B cell (primary cell): ENCODE measurements at regions not wholly inside any gene's neighbourhood (a gene's known extent, or its start where the extent isn't known, plus 50 kb on each side); places are given as distances from the start of the nearest gene placed in this dataset.

Source experiments
- ATAC-seq: fragments of 200-7000 bp; cut with Tn5 transposase; one replicate; pipeline ENCODE4 v1.10.0; 2021; ENCODE audit warnings: low read depth, mild to moderate bottlenecking, moderate number of reproducible peaks, moderate library complexity
- CTCF ChIA-PET: fragments of 350-600 bp; sonication (Branson Sonifier 250); formaldehyde crosslinking; loops from one replicate; lab custom pipeline; 2021; ENCODE audit warnings: antibody characterized with exemption, inconsistent platforms; lab: Charles Lee
- POLR2A ChIA-PET: fragments of 350-600 bp; sonication (Branson Sonifier 250); formaldehyde crosslinking; loops from one replicate; lab custom pipeline; 2021; ENCODE audit warnings: antibody characterized with exemption; lab: Charles Lee
- DNase-seq: peaks from one replicate; pipeline ENCODE4 v3.0.0; 2013
- H2AFZ ChIP-seq: 2 replicates; pipeline ENCODE4 v1.6.1; 2012; ENCODE audit warnings: mild to moderate bottlenecking, low read depth, low read length; ENCODE audit not compliant: insufficient read depth, poor library complexity, severe bottlenecking
- H3K27ac ChIP-seq, 2 donors: 1 replicate in 1 of 2; 2 replicates in 1 of 2; pipeline ENCODE4 v1.5.1; 2012 to 2013; ENCODE audit warnings: low read length in 2 of 2, mild to moderate bottlenecking in 2 of 2, moderate library complexity in 1 of 2
- H3K27me3 ChIP-seq, 4 experiments: fragments of 200-600 bp in 1 of 4; sonication (generic) in 1 of 4; replicated peaks in 1 of 4; 1 replicate in 2 of 4; 2 replicates in 2 of 4; pipeline versions ENCODE4 v1.6.1 to v1.7.0; 2013 to 2016; ENCODE audit warnings: low read length in 3 of 4, mild to moderate bottlenecking in 2 of 4, mixed read lengths in 1 of 4, moderate library complexity in 1 of 4; ENCODE audit not compliant: insufficient read depth in 4 of 4, control insufficient read depth in 3 of 4; ENCODE audit errors: control extremely low read depth in 1 of 4
- H3K36me3 ChIP-seq, 2 experiments: replicated peaks in 1 of 2; 1 replicate in 1 of 2; 2 replicates in 1 of 2; pipeline versions ENCODE4 v1.6.1 to v1.7.1; 2013; ENCODE audit warnings: low read length in 1 of 2; ENCODE audit not compliant: insufficient read depth in 2 of 2, control insufficient read depth in 1 of 2; ENCODE audit errors: control extremely low read depth in 1 of 2, extremely low read depth in 1 of 2
- H3K4me1 ChIP-seq, 2 donors: fragments of 200-600 bp in 1 of 2; sonication (generic) in 1 of 2; 1 replicate in 1 of 2; 2 replicates in 1 of 2; pipeline versions ENCODE4 v1.5.1 to v1.6.1; 2013 to 2017; ENCODE audit warnings: low read length in 2 of 2; ENCODE audit not compliant: control insufficient read depth in 2 of 2, insufficient read depth in 2 of 2
- H3K4me2 ChIP-seq: replicated peaks from 2 replicates; pipeline ENCODE3; 2012; ENCODE audit warnings: mild to moderate bottlenecking, low read depth, low read length; ENCODE audit not compliant: poor library complexity, severe bottlenecking
- H3K4me3 ChIP-seq, 5 experiments: fragments of 200-600 bp in 1 of 5; sonication (generic) in 1 of 5; 1 replicate in 3 of 5; 2 replicates in 2 of 5; pipeline versions ENCODE4 v1.5.1 to v1.7.0; 2011 to 2016; ENCODE audit warnings: low read length in 4 of 5, mild to moderate bottlenecking in 4 of 5, low read depth in 2 of 5, control low read depth in 1 of 5, moderate library complexity in 1 of 5; ENCODE audit not compliant: insufficient read depth in 1 of 5; ENCODE audit errors: control extremely low read depth in 1 of 5, extremely low read depth in 1 of 5
- H3K79me2 ChIP-seq: fragments of 200-600 bp; sonication (generic); one replicate; pipeline ENCODE4 v1.6.0; 2016; ENCODE audit warnings: low read length; ENCODE audit not compliant: control insufficient read depth, insufficient read depth
- H3K9ac ChIP-seq: fragments of 200-600 bp; sonication (generic); 2 replicates; pipeline ENCODE4 v1.6.1; 2017; ENCODE audit warnings: mild to moderate bottlenecking, low read length, moderate library complexity
- H3K9me3 ChIP-seq, 3 donors: one replicate each; pipeline versions ENCODE4 v1.6.1 to v1.7.1; 2013; ENCODE audit warnings: low read length in 2 of 3; ENCODE audit not compliant: control insufficient read depth in 2 of 3, insufficient read depth in 1 of 3; ENCODE audit errors: control extremely low read depth in 1 of 3
- H4K20me1 ChIP-seq: 2 replicates; pipeline ENCODE4 v1.6.0; 2012; ENCODE audit warnings: mild to moderate bottlenecking, low read length; ENCODE audit not compliant: insufficient read depth, control insufficient read depth, poor library complexity, severe bottlenecking
- H3K27ac Mint-ChIP-seq: one replicate; pipeline ENCODE4 v1.8.0; 2021; ENCODE audit warnings: mixed read lengths
- H3K27me3 Mint-ChIP-seq: one replicate; pipeline ENCODE4 v1.8.0; 2021; ENCODE audit warnings: mixed read lengths
- H3K4me1 Mint-ChIP-seq: one replicate; pipeline ENCODE4 v1.8.0; 2021; ENCODE audit warnings: mixed read lengths
- H3K4me3 Mint-ChIP-seq: one replicate; pipeline ENCODE4 v1.8.0; 2021; ENCODE audit warnings: mixed read lengths
- H3K9me3 Mint-ChIP-seq: one replicate; pipeline ENCODE4 v1.8.0; 2022; ENCODE audit warnings: mixed read lengths; ENCODE audit not compliant: insufficient read depth
- CTCF ChIP-seq: fragments of 200-600 bp; IDR thresholded peaks from one replicate; pipeline ENCODE4 v1.8.0; 2022; ENCODE audit warnings: antibody characterized with exemption, mild to moderate bottlenecking
- EZH2 ChIP-seq: IDR thresholded peaks from 2 replicates; pipeline ENCODE4 v1.6.1; 2012; ENCODE audit warnings: borderline replicate concordance, low read depth, mild to moderate bottlenecking, moderate library complexity, low read length; ENCODE audit not compliant: insufficient read depth, poor library complexity, severe bottlenecking
- WGBS: methylation state at CpG from one replicate; pipeline ENCODE4 v1.1.5; 2013; ENCODE audit warnings: missing lambda C conversion rate; ENCODE audit not compliant: insufficient coverage; 5-methylcytosine and 5-hydroxymethylcytosine counted together
- intact Hi-C: fragments of 100-400 bp; cut with micrococcal nuclease; formaldehyde crosslinking; loops from one replicate; pipeline ENCODE4 v1.10.0; 2022

DNA sequence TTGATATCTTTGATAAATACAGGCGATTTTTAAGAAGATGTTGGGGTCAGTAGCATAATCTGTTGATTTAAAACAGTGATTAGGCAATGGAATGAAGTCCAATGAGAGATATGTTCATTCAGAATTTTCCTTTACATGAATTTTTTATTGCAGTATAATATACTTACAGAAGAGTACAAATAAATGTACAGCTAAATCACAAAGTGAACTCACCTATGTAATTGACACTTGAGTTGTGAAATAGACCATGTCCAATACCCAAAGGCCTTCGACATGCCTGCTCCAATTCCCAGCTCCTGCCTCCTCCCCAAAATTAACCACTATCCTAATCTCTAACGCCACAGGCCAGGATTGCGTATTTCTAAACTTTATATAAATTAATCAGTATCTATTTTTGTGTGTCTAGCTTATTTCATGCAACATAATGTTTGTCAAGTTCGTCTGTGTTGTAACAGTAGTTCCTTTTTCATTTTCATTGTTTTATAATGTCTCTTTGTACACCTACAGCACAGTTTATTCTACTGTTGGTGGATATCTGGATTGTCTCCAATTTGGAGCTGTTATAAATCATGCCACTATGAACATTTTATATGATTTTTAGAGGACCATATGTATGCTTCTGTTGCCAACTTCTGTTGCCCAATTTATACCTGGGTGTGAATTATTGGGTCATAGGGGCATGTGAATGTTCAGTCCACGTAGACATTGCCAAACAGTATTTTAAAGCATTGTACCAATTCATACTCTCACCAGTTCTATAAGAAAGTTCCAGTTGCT lies 208.3 kb downstream of the TLE1 start:
- no peak overlapping the region for H3K4me3 Mint-ChIP-seq
- CTCF ChIA-PET: no interaction called here
- no peaks in the 10 kb centered on the region for H3K4me1 ChIP-seq

More for the DNA sequence above, 208.3 kb downstream of the TLE1 start:
- no peak overlapping the region for H3K4me2 ChIP-seq
- H3K79me2 ChIP-seq: no peaks in the 10 kb centered on the region
- POLR2A ChIA-PET: no interaction called here
- no peaks in the 10 kb centered on the region for H4K20me1 ChIP-seq
- TF ChIP-seq EZH2 (no peak), CTCF (no peak)
- H2AFZ ChIP-seq: no peak overlapping the region
- no peak overlapping the region for H3K9ac ChIP-seq
- intact Hi-C loops: no loop called here
- no peaks in the 10 kb centered on the region for H3K36me3 ChIP-seq
- ATAC-seq: no peak
- no peaks in the 10 kb centered on the region for H3K9me3 ChIP-seq
- Mint-ChIP-seq H3K27me3 (no peaks in the 10 kb centered on the region), H3K9me3 (peaks cover 2% of the 10 kb centered on the region), H3K27ac (no peak overlapping the region), H3K4me1 (no peaks in the 10 kb centered on the region)
- H3K4me3 ChIP-seq: no peak overlapping the region
- DNase-seq: no peak
- no peaks in the 10 kb centered on the region for H3K27me3 ChIP-seq
- no peak overlapping the region for H3K27ac ChIP-seq
- WGBS: 100% methylated on average over 1 of the region's 6 CpGs
